DOHH2 (cell line): ENCODE measurements at regions not wholly inside any gene's neighbourhood (a gene's known extent, or its start where the extent isn't known, plus 50 kb on each side); places are given as distances from the start of the nearest gene placed in this dataset.

Experiments used
- CTCF ChIP-seq: fragments of 200-600 bp; sonication (generic); IDR thresholded peaks from one replicate; pipeline ENCODE4 v1.5.1; 2014; ENCODE audit warnings: antibody characterized with exemption, mild to moderate bottlenecking, low read depth, low read length; ENCODE audit not compliant: poor library complexity, severe bottlenecking
- EZH2phosphoT487 ChIP-seq: fragments of 200-600 bp; sonication (generic); IDR thresholded peaks from 2 replicates; pipeline ENCODE4 v1.6.1; 2017; ENCODE audit warnings: borderline replicate concordance, mild to moderate bottlenecking, antibody characterized with exemption, low read length, moderate library complexity, mixed read lengths

DNA sequence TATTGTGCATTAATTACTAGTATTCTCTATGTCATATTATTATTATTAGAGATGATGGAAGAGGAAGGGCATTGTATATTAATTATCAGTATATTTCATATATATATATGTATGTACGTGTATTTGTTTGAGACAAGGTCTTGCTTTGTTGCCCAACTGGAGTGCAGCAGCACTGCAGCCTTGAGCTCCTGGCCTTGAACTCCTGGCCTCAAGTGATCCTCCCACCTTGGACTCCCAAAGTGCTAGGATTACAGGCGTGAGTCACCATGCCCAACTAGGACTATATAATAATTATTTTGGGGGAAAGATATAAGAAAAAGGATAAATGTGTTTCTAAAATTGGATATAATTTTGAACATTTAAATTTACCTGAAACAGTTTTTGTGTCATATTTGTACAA, 63.2 kb upstream of the USP24 start:
- TF ChIP-seq CTCF: no peak
- TF ChIP-seq EZH2phosphoT487: no peak
